ENCODE measurements at regions not wholly inside any gene's neighbourhood (a gene's known extent, or its start where the extent isn't known, plus 50 kb on each side); places are given as distances from the start of the nearest gene placed in this dataset.
"Not testable (repeated sequence)": the region's sequence is repeated elsewhere in the genome, so short reads cannot be mapped to it uniquely, and the experiment has no call there.

GRCh38 chr1:860941-861340 lies 62.8 kb upstream of the SAMD11 start:
- TF ChIP-seq CTCF (conservative IDR thresholded peaks at IDR 0.05; ENCODE audit: low read depth, low read length); SMC3 (IDR thresholded peaks at IDR 0.05; ENCODE audit: low read depth, low read length); BHLHE40 (IDR thresholded peaks at IDR 0.05; ENCODE audit: low read depth, low read length); CEBPB (IDR thresholded peaks at IDR 0.05; ENCODE audit: low read depth, low read length); POLR2A (IDR thresholded peaks at IDR 0.05; ENCODE audit: low read depth, low read length): not testable (repeated sequence)
